Left ventricle myocardium inferior (tissue), 1 donor: ENCODE measurements at regions not wholly inside any gene's neighbourhood (a gene's known extent, or its start where the extent isn't known, plus 50 kb on each side); places are given as distances from the start of the nearest gene placed in this dataset.

Experiments used
- DNase-seq: peaks from one replicate; pipeline ENCODE4 v3.0.0-alpha.2; 2020
- H3K27ac ChIP-seq: fragments of 200-600 bp; replicated peaks from 2 replicates; pipeline ENCODE4 v1.8.0; 2021
- H3K27me3 ChIP-seq: fragments of 200-600 bp; 2 replicates; pipeline ENCODE4 v1.8.0; 2021; ENCODE audit warnings: low read depth
- H3K36me3 ChIP-seq: fragments of 200-600 bp; 2 replicates; pipeline ENCODE4 v1.8.0; 2021
- H3K4me1 ChIP-seq: fragments of 200-600 bp; 2 replicates; pipeline ENCODE4 v1.8.0; 2021
- H3K4me3 ChIP-seq: fragments of 200-600 bp; 2 replicates; pipeline ENCODE4 v1.8.0; 2021; ENCODE audit warnings: mild to moderate bottlenecking, moderate library complexity
- H3K9me3 ChIP-seq: fragments of 200-600 bp; replicated peaks from 2 replicates; pipeline ENCODE4 v1.8.0; 2021
- CTCF ChIP-seq: fragments of 200-600 bp; IDR thresholded peaks from 2 replicates; pipeline ENCODE4 v1.8.0; 2021; ENCODE audit warnings: antibody characterized with exemption, mild to moderate bottlenecking, borderline replicate concordance
- intact Hi-C: fragments of 100-400 bp; cut with micrococcal nuclease; formaldehyde crosslinking; loops from one replicate; pipeline ENCODE4 v1.11.0; 2022
- donor health status: DM: no; HTN: yes; CAD: no; lungs with severe emphysema.

DNA sequence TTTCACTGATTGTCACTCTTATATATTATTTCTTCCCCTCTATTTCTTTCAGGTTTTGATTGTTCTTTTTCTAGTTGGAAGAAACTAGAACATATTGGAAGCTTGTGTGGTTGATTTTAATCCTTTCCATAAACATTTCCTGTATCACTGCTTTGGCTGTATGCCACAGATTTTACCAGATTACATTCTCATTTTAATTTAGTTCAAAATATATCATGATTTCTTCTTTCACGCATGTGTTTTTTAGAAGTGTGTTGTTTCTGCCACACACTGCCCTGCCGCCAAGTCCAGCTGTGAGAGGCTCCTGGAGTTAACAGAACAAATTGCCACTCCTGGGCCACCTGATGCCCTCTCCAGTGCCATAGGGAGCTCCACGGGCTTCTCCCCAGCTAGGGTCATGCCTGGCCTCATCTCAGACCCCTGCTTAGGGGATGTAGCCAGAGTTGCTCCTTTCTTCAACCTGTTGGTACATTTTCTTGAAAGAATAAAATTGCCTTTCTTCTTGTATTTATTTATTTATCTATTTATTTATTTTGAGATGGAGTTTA, 206.2 kb upstream of the COPS8 start:
- Histone ChIP-seq H3K36me3 (no peaks in the 10 kb centered on the region), H3K27me3 (no peaks in the 10 kb centered on the region), H3K27ac (no peak overlapping the region), H3K4me1 (peaks cover 12% of the 10 kb centered on the region), H3K4me3 (no peak overlapping the region), H3K9me3 (no peaks in the 10 kb centered on the region)
- TF ChIP-seq CTCF = no peak
- intact Hi-C loops = no loop called here
- no peak for DNase-seq

- Histone ChIP-seq H3K27ac (no peak overlapping the region), H3K4me3 (no peak overlapping the region), H3K9me3 (no peaks in the 10 kb centered on the region), H3K36me3 (no peaks in the 10 kb centered on the region), H3K4me1 (no peaks in the 10 kb centered on the region), H3K27me3 (no peaks in the 10 kb centered on the region)
- DNase-seq = no peak
- no peak for TF ChIP-seq CTCF
- intact Hi-C loops = no loop called here
Measured at GRCh38 chr2:236882074-236882473, 203.6 kb upstream of the COPS8 start.

DNA sequence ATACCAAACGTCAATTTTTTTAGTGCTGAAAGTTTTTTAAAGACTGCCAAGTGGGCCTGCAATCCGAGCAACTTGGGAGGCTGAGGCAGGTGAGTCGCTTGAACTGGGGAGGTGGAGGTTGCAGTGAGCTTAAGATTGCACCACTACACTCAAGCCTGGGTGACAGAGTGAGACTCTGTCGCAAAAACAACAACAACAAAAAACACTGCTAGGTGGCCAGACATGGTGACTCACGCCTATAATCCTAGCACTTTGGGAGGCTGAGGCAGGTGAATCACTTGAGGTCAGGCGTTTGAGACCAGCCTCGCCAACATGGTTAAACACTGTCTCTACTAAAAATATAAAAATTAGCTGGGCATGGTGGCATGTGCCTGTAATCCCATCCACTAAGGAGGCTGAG, 202.8 kb upstream of the COPS8 start:
- TF ChIP-seq CTCF = no peak
- intact Hi-C loops = no loop called here

DNA sequence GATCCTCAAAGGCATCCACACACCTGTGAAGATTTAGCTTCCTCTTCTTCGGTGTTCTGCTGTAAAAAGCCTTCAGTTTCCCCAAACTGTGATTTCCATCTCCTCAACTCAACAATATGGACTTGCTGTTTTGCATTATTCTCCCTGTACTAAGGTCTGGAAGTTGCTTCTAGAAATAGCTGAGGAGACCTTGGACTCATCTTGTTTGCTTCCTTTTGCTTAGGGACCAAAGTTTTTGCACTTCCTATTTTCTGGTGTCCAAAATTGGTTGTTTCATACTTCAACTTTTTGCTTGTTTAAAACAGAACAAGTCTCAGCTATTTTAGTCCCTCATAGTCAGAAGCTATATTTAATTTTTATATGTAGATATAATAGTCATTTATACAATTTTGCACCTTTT, 201.9 kb upstream of the COPS8 start:
- TF ChIP-seq CTCF = no peak
- H3K36me3 ChIP-seq = no peaks in the 10 kb centered on the region
- H3K27ac ChIP-seq = no peak overlapping the region
- H3K9me3 ChIP-seq = no peaks in the 10 kb centered on the region
- H3K4me3 ChIP-seq = no peak overlapping the region
- DNase-seq = no peak
- no peaks in the 10 kb centered on the region for H3K27me3 ChIP-seq
- H3K4me1 ChIP-seq = peaks cover 16% of the 10 kb centered on the region
- intact Hi-C loops = no loop called here

More for the DNA sequence above, 202.8 kb upstream of the COPS8 start:
- Histone ChIP-seq H3K27me3 (no peaks in the 10 kb centered on the region), H3K4me1 (peaks cover 7% of the 10 kb centered on the region), H3K4me3 (no peak overlapping the region), H3K36me3 (no peaks in the 10 kb centered on the region), H3K9me3 (no peaks in the 10 kb centered on the region), H3K27ac (no peak overlapping the region)
- no peak for DNase-seq

- Histone ChIP-seq H3K36me3 (no peaks in the 10 kb centered on the region), H3K27me3 (no peaks in the 10 kb centered on the region), H3K27ac (no peak overlapping the region), H3K4me3 (no peak overlapping the region), H3K9me3 (no peaks in the 10 kb centered on the region), H3K4me1 (peaks cover 20% of the 10 kb centered on the region)
- intact Hi-C loops = no loop called here
- no peak for DNase-seq
- no peak for TF ChIP-seq CTCF
Measured at GRCh38 chr2:236884569-236885175, 201.0 kb upstream of the COPS8 start.
